Endothelial cell of umbilical vein (primary cell): ENCODE measurements at regions not wholly inside any gene's neighbourhood (a gene's known extent, or its start where the extent isn't known, plus 50 kb on each side); places are given as distances from the start of the nearest gene placed in this dataset.

ENCODE experiments used
- BruUV-seq: library from RNA; stranded (reverse); fragments of 400-500 nt; replicated peaks from 2 replicates; lab custom pipeline; 2021; lab: Mats Ljungman, UMichigan
- CTCF ChIA-PET: fragments of 300-600, 350-600 bp; sonication (Branson Sonifier 250); formaldehyde crosslinking; loops from one replicate; lab custom pipeline; 2021; ENCODE audit warnings: antibody characterized with exemption, inconsistent platforms; lab: Charles Lee
- POLR2A ChIA-PET: fragments of 300-600, 350-600 bp; sonication (Branson Sonifier 250); formaldehyde crosslinking; loops from one replicate; lab custom pipeline; 2021; ENCODE audit warnings: antibody characterized with exemption, inconsistent platforms; lab: Charles Lee
- DNase-seq: peaks from one replicate; pipeline ENCODE4 v3.0.0-alpha.2; 2011; ENCODE audit warnings: low read depth, low spot score
- FAIRE-seq: peaks from 2 replicates; lab custom pipeline; 2011; peaks lifted over from hg19 to GRCh38; lab: Jason Lieb, UNC
- H2AFZ ChIP-seq: 2 replicates; pipeline ENCODE4 v1.6.0; 2012; ENCODE audit warnings: low read depth, low read length, control low read depth, inconsistent platforms
- H3K27ac ChIP-seq: 2 replicates; pipeline ENCODE4 v1.5.1; 2011; ENCODE audit warnings: low read depth, mild to moderate bottlenecking, control low read depth, low read length, moderate library complexity; ENCODE audit not compliant: insufficient read depth
- H3K27me3 ChIP-seq, 2 experiments: 2 replicates each; pipeline versions ENCODE4 v1.6.0 to v1.6.1; 2011; ENCODE audit warnings: low read length in 2 of 2, mixed read lengths in 1 of 2; ENCODE audit not compliant: control insufficient read depth in 2 of 2, insufficient read depth in 2 of 2
- H3K36me3 ChIP-seq, 2 experiments: 2 replicates in 1 of 2; 3 replicates in 1 of 2; pipeline ENCODE4 v1.5.1; 2011; ENCODE audit warnings: low read length in 2 of 2, mild to moderate bottlenecking in 1 of 2, moderate library complexity in 1 of 2; ENCODE audit not compliant: control insufficient read depth in 2 of 2, insufficient read depth in 2 of 2; ENCODE audit errors: extremely low read depth in 1 of 2
- H3K4me1 ChIP-seq: 3 replicates; pipeline ENCODE4 v1.5.1; 2011; ENCODE audit warnings: mild to moderate bottlenecking, low read length; ENCODE audit not compliant: control insufficient read depth, insufficient read depth; ENCODE audit errors: extremely low read depth
- H3K4me2 ChIP-seq: 2 replicates; pipeline ENCODE4 v1.6.1; 2011; ENCODE audit warnings: low read length, control low read depth, mixed read lengths; ENCODE audit not compliant: insufficient read depth
- H3K4me3 ChIP-seq, 3 experiments: fragments of 200-600 bp in 1 of 3; sonication (generic), shearing (Covaris generic) in 1 of 3; replicated peaks in 1 of 3; 2 replicates each; pipeline ENCODE4 v1.5.1; 2011 to 2016; ENCODE audit warnings: control low read depth in 3 of 3, low read length in 3 of 3, mild to moderate bottlenecking in 2 of 3, inconsistent platforms in 1 of 3, low read depth in 1 of 3, moderate library complexity in 1 of 3; ENCODE audit not compliant: insufficient read depth in 1 of 3
- H3K79me2 ChIP-seq: 2 replicates; pipeline ENCODE4 v1.6.0; 2012; ENCODE audit warnings: low read length, inconsistent platforms; ENCODE audit not compliant: control insufficient read depth, insufficient read depth
- H3K9ac ChIP-seq: replicated peaks from 2 replicates; pipeline ENCODE3; 2011; ENCODE audit warnings: low read length, control low read depth; ENCODE audit not compliant: insufficient read depth; ENCODE audit errors: extremely low read depth
- H3K9me1 ChIP-seq: replicated peaks from 3 replicates; pipeline ENCODE4 v1.6.0; 2011; ENCODE audit warnings: mild to moderate bottlenecking, low read length; ENCODE audit not compliant: control insufficient read depth, insufficient read depth; ENCODE audit errors: extremely low read depth
- H3K9me3 ChIP-seq: replicated peaks from 2 replicates; pipeline ENCODE4 v1.5.1; 2012; ENCODE audit warnings: low read length, inconsistent platforms; ENCODE audit not compliant: control insufficient read depth, insufficient read depth
- H4K20me1 ChIP-seq: replicated peaks from 2 replicates; pipeline ENCODE3; 2011; ENCODE audit warnings: mild to moderate bottlenecking, low read length; ENCODE audit not compliant: control insufficient read depth, insufficient read depth; ENCODE audit errors: extremely low read depth
- CTCF ChIP-seq, 2 donors: IDR thresholded peaks; 1 replicate in 1 of 2; 2 replicates in 1 of 2; pipeline ENCODE4 v1.5.1; 2011; ENCODE audit warnings: low read length in 2 of 2, mild to moderate bottlenecking in 2 of 2, moderate library complexity in 2 of 2, control low read depth in 1 of 2, inconsistent platforms in 1 of 2, low read depth in 1 of 2; ENCODE audit not compliant: insufficient read depth in 1 of 2; ENCODE audit errors: extremely low read depth in 1 of 2
- EZH2 ChIP-seq: IDR thresholded peaks from 2 replicates; pipeline ENCODE4 v1.6.1; 2012; ENCODE audit warnings: borderline replicate concordance, low read depth, mild to moderate bottlenecking, moderate library complexity, low read length, inconsistent platforms; ENCODE audit not compliant: severe bottlenecking
- FOS ChIP-seq: IDR thresholded peaks from 2 replicates; pipeline ENCODE4 v1.6.1; 2011; ENCODE audit warnings: mild to moderate bottlenecking, low read length, moderate library complexity, borderline replicate concordance; ENCODE audit not compliant: insufficient read depth
- GATA2 ChIP-seq: IDR thresholded peaks from 2 replicates; pipeline ENCODE4 v1.7.0; 2011; ENCODE audit warnings: low read depth, mild to moderate bottlenecking, moderate library complexity, mixed read lengths, low read length; ENCODE audit not compliant: insufficient read length, insufficient read depth
- JUN ChIP-seq: IDR thresholded peaks from 2 replicates; pipeline ENCODE4 v1.6.1; 2011; ENCODE audit warnings: borderline replicate concordance, low read depth; ENCODE audit not compliant: insufficient read length, insufficient read depth
- MYC ChIP-seq: IDR thresholded peaks from one replicate; pipeline ENCODE4 v1.6.1; 2011; ENCODE audit warnings: mild to moderate bottlenecking, low read depth, low read length
- POLR2A ChIP-seq: IDR thresholded peaks from 2 replicates; pipeline ENCODE4 v1.6.1; 2012; ENCODE audit warnings: low read depth, mild to moderate bottlenecking, control low read depth, low read length
- POLR2AphosphoS5 ChIP-seq: IDR thresholded peaks from 2 replicates; pipeline ENCODE4 v1.6.1; 2012; ENCODE audit warnings: low read depth, mild to moderate bottlenecking, control low read depth, low read length, moderate library complexity; ENCODE audit not compliant: insufficient read depth
- dilution Hi-C: fragments of 300-500 bp; cut with MboI; formaldehyde crosslinking; loops from one replicate; pipeline ENCODE4 v1.15.0; 2019; ENCODE audit warnings: low sequenced_read_pairs; ENCODE audit not compliant: extremely low pct_ligation_motif_present
- intact Hi-C: fragments of 100-400 bp; cut with micrococcal nuclease; formaldehyde crosslinking; loops from one replicate; pipeline ENCODE4 v1.10.0; 2022
- TF ChIP-seq, protein P1 (sequence below): IDR thresholded peaks from 2 replicates; pipeline ENCODE4 v1.6.1; 2011; ENCODE audit not compliant: insufficient read depth, insufficient read length

DNA sequence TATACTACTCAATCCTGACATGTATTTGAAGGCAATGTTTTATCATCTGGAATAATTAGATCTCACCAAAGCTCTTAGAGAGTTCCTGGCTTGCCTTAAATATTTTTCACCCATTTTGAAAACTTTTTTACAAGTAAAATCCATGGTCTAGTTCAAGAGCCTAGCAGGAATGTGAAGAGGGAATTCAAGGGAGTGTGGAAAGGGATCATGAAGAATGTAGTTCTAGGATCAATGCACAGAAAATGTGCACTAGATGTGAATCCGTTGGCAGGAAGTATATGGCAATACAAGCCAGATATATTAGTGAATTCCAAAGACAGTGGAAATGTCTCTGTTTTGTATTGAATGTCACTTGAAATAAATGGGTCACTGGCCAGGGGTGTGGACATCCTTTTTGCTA is 167.9 kb upstream of the MOCS2 start:
- no peaks in the 10 kb centered on the region for H3K79me2 ChIP-seq
- intact Hi-C loops, result no loop called here
- no peak overlapping the region for H3K4me2 ChIP-seq
- DNase-seq, result no peak
- FAIRE-seq, result no peak
- no peaks in the 10 kb centered on the region for H3K36me3 ChIP-seq
- no peaks in the 10 kb centered on the region for H3K9me1 ChIP-seq
- H3K4me1 ChIP-seq, result no peaks in the 10 kb centered on the region
- no peaks in the 10 kb centered on the region for H3K27me3 ChIP-seq
- H3K9me3 ChIP-seq, result no peaks in the 10 kb centered on the region
- no peak overlapping the region for H3K27ac ChIP-seq
- BruUV-seq, result no TSS peak
- POLR2A ChIA-PET, result no interaction called here
- H3K4me3 ChIP-seq, result no peak overlapping the region
- TF ChIP-seq GATA2 (no peak), EZH2 (no peak), CTCF (IDR thresholded peaks at IDR 0.05; ENCODE audit: extremely low read depth in 1 of 2, insufficient read depth in 1 of 2, low read depth in 1 of 2, low read length in 2 of 2) (no peak), JUN (no peak), MYC (no peak), POLR2A (no peak), FOS (no peak), POLR2AphosphoS5 (no peak)
- TF ChIP-seq, protein P1, sequence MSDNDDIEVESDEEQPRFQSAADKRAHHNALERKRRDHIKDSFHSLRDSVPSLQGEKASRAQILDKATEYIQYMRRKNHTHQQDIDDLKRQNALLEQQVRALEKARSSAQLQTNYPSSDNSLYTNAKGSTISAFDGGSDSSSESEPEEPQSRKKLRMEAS, result no peak
- H4K20me1 ChIP-seq, result no peaks in the 10 kb centered on the region
- no peak overlapping the region for H3K9ac ChIP-seq
- dilution Hi-C loops, result no loop called here
- CTCF ChIA-PET, result no interaction called here
- H2AFZ ChIP-seq, result no peak overlapping the region
